ENCODE measurements at regions not wholly inside any gene's neighbourhood (a gene's known extent, or its start where the extent isn't known, plus 50 kb on each side); places are given as distances from the start of the nearest gene placed in this dataset.

GRCh38 chr7:131883769-131884168 is 327.3 kb upstream of the PODXL start:
- Histone ChIP-seq H3K27ac (ENCODE audit: extremely low read depth, low read depth, low read length) (no peak overlapping the region), H3K4me3 (no peak overlapping the region), H3K9me1 (ENCODE audit: control insufficient read depth, insufficient read depth, low read length) (no peaks in the 10 kb centered on the region), H2AFZ (ENCODE audit: low read depth, low read length) (no peak overlapping the region), H3K27me3 (ENCODE audit: control insufficient read depth in 2 of 2, insufficient read depth in 2 of 2, low read length in 2 of 2) (no peaks in the 10 kb centered on the region), H3K9me3 (replicated peaks; ENCODE audit: control insufficient read depth, insufficient read depth, low read depth, low read length) (no peaks in the 10 kb centered on the region), H3K4me1 (replicated peaks in 1 of 2; ENCODE audit: control insufficient read depth in 2 of 2, insufficient read depth in 2 of 2, low read length in 2 of 2) (no peaks in the 10 kb centered on the region), H3K36me3 (ENCODE audit: control insufficient read depth, insufficient read depth, low read length) (no peaks in the 10 kb centered on the region), H4K20me1 (replicated peaks; ENCODE audit: control insufficient read depth, insufficient read depth, low read length) (no peaks in the 10 kb centered on the region), H3K79me2 (ENCODE audit: control insufficient read depth, insufficient read depth, low read length) (no peaks in the 10 kb centered on the region), H3K9ac (ENCODE audit: insufficient read depth in 1 of 2, low read depth in 2 of 2, low read length in 2 of 2) (no peak overlapping the region), H3K4me2 (ENCODE audit: insufficient read depth, low read length) (no peak overlapping the region)
- in situ Hi-C loops (cut with MboI) (no loop called here), intact Hi-C loops (cut with micrococcal nuclease) (no loop called here)
- ATAC-seq (no peak), DNase-seq (ENCODE audit: extremely low read depth in 1 of 4, low spot score in 3 of 4) (no peak), FAIRE-seq (no peak)
- 0% methylated on average over 2 of the region's 2 CpGs for WGBS (ENCODE audit: insufficient coverage, low coverage, missing lambda C conversion rate)
- ChIA-PET CTCF (ENCODE audit: low intra/inter-chr PET ratio) (no interaction called here), POLR2A (interaction anchor here (1.2 kb wide), 2 partner anchors 14 to 24 kb away, joined by 3 to 5 read pairs; no protein-coding TSS in a partner anchor)
- no TSS peak for BruUV-seq (replicated peaks)
- TF ChIP-seq LCOR (CRISPR knock-in tag; IDR thresholded peaks at IDR 0.05) (no peak), PTTG1 (tag; IDR thresholded peaks at IDR 0.05; ENCODE audit: low read depth) (no peak), SOX6 (IDR thresholded peaks at IDR 0.05) (no peak), HDAC2 (IDR thresholded peaks at IDR 0.05) (no peak), TAF15 (IDR thresholded peaks at IDR 0.05; ENCODE audit: low read depth, low read length) (no peak), CTBP1 (IDR thresholded peaks at IDR 0.05; ENCODE audit: borderline replicate concordance) (no peak), HNRNPLL (IDR thresholded peaks at IDR 0.05; ENCODE audit: low read depth, low read length, poor library complexity, severe bottlenecking) (no peak), DPF2 (IDR thresholded peaks at IDR 0.05) (no peak), EHMT2 (IDR thresholded peaks at IDR 0.05) (no peak), TAF9B (IDR thresholded peaks at IDR 0.05; ENCODE audit: partially characterized antibody) (no peak), CBX3 (IDR thresholded peaks at IDR 0.05; ENCODE audit: borderline replicate concordance in 1 of 2, low read length in 2 of 2) (no peak), PCBP1 (IDR thresholded peaks at IDR 0.05; ENCODE audit: low read depth, low read length, poor library complexity, severe bottlenecking) (no peak)
- TF ChIP-seq, protein P1, sequence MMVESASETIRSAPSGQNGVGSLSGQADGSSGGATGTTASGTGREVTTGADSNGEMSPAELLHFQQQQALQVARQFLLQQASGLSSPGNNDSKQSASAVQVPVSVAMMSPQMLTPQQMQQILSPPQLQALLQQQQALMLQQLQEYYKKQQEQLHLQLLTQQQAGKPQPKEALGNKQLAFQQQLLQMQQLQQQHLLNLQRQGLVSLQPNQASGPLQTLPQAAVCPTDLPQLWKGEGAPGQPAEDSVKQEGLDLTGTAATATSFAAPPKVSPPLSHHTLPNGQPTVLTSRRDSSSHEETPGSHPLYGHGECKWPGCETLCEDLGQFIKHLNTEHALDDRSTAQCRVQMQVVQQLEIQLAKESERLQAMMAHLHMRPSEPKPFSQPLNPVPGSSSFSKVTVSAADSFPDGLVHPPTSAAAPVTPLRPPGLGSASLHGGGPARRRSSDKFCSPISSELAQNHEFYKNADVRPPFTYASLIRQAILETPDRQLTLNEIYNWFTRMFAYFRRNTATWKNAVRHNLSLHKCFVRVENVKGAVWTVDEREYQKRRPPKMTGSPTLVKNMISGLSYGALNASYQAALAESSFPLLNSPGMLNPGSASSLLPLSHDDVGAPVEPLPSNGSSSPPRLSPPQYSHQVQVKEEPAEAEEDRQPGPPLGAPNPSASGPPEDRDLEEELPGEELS (CRISPR knock-in tag; IDR thresholded peaks at IDR 0.05; ENCODE audit: borderline replicate concordance): no peak
- TF ChIP-seq, protein P2, sequence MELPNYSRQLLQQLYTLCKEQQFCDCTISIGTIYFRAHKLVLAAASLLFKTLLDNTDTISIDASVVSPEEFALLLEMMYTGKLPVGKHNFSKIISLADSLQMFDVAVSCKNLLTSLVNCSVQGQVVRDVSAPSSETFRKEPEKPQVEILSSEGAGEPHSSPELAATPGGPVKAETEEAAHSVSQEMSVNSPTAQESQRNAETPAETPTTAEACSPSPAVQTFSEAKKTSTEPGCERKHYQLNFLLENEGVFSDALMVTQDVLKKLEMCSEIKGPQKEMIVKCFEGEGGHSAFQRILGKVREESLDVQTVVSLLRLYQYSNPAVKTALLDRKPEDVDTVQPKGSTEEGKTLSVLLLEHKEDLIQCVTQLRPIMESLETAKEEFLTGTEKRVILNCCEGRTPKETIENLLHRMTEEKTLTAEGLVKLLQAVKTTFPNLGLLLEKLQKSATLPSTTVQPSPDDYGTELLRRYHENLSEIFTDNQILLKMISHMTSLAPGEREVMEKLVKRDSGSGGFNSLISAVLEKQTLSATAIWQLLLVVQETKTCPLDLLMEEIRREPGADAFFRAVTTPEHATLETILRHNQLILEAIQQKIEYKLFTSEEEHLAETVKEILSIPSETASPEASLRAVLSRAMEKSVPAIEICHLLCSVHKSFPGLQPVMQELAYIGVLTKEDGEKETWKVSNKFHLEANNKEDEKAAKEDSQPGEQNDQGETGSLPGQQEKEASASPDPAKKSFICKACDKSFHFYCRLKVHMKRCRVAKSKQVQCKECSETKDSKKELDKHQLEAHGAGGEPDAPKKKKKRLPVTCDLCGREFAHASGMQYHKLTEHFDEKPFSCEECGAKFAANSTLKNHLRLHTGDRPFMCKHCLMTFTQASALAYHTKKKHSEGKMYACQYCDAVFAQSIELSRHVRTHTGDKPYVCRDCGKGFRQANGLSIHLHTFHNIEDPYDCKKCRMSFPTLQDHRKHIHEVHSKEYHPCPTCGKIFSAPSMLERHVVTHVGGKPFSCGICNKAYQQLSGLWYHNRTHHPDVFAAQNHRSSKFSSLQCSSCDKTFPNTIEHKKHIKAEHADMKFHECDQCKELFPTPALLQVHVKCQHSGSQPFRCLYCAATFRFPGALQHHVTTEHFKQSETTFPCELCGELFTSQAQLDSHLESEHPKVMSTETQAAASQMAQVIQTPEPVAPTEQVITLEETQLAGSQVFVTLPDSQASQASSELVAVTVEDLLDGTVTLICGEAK (IDR thresholded peaks at IDR 0.05): no peak
- TF ChIP-seq, protein P2 (CRISPR knock-in tag; IDR thresholded peaks at IDR 0.05): no peak
